T47D (cell line): ENCODE measurements at regions not wholly inside any gene's neighbourhood (a gene's known extent, or its start where the extent isn't known, plus 50 kb on each side); places are given as distances from the start of the nearest gene placed in this dataset.

Source experiments
- DNase-seq, 2 experiments: peaks; one replicate each; pipeline versions ENCODE4 v3.0.0 to v3.0.0-alpha.2; 2011 to 2012; ENCODE audit warnings: low read depth in 1 of 2, low spot score in 1 of 2
- JUND ChIP-seq: IDR thresholded peaks from 2 replicates; pipeline ENCODE4 v1.6.1; 2012; ENCODE audit warnings: low read depth
- in situ Hi-C: cut with HindIII; loops from 2 replicates; pipeline ENCODE4 v1.10.0; 2016; ENCODE audit warnings: low sequenced_read_pairs, low pct_unique_long_range_greater_than_20kb

DNA sequence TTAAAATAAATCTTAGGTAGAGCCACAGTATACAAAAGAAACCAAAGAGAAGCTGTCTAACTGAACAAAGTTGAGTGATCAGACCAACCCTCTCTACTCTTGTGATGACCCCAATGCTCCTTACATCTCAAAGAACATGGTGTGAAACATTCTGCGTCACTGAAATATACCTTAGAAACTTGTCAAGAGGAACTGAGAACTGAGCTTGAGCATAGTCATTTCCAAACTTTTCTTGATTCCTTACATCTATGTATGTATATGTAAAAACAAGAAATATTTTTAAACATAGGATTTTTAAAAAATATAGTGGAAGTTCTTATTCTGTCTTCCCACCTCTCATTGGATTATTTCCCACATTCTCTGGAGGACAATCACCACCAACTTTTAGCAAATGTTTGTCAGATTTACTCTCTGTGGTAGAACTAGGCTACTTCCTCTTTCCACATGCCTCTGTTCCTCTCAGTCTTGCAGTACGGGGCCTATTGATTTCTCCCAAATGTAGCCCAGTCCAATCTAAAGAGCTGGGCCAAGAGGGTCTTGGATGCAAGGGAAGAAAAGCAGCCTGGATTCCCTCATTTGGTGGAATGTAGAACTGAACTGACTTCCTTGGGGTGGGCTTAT is 98.2 kb upstream of the HHIP start:
- in situ Hi-C loops, result no loop called here
- TF ChIP-seq JUND, result no peak
- no peak for DNase-seq

DNA sequence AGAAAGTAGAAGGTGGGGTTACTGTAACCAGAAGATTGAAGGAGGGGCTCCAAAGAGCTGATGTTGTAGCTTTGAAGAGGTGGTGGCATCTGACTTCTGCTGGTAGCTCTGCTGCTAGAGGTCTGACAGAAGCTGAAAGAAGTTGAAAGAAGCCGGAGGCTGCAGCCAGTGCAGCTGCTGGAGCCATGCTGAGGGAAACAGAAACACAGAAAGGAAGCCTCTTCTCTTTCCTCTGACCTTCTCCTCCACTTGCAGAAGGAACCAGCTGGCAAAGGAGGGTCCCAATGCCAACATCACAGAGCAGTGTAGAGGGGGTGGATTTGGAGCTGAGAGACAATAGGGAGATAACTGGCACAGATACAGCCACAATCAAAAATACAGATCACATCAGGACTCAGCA is 89.3 kb upstream of the HHIP start:
- in situ Hi-C loops, result no loop called here
- DNase-seq, result no peak

DNA sequence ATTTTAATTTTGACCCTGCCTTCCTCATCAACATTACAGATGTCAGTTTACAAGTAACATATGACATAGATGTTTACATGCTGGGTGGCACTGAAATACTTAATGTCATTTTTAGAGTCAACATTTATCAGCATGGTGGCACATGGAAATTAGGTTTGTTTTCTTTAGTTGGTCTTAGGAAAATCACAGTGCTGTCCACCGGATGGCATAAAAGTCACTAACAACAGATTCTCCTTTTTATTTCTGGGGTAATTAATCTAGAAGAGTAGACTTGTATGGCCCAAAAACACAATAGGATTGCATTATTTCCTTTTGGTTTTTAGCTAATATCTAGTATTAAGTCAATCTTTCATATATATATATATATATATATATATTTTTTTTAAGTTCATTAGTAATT is 88.6 kb upstream of the HHIP start:
- in situ Hi-C loops, result no loop called here
- TF ChIP-seq JUND, result no peak
- DNase-seq, result peak in 1 of 2 experiments; percentile 23

More for the DNA sequence above, 89.3 kb upstream of the HHIP start:
- TF ChIP-seq JUND, result no peak

DNA sequence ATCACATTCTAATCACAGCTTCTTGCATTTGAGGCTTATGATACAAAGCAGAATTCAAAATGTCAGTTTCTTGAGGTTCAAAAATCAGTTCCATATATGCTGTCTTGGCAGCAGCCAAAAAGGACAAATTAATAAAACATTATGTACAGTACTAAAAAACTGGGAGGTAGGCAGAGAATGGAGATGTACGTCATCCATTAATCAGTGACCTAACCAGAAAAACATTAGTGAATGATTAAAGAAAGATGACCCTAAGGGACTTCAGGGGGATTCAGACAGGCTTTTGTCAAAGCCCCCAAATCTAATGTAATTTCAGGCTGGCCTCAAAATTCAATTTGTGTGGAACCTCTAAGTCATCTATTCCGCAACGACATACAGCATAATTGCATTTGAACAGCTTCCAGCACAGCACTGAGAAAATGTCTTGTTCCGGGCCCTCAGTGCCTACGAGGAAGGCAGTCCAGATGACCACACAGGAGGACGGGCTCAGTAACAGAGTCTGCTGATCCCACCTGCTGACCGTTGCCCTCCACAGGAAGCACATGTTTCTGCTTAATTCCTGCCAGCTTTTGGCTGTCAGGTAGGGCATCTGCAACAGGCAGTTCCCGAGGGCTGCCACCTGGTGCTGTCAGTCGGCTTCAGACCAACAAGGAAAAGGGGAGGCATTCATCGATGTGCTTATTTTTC is 83.8 kb upstream of the HHIP start:
- TF ChIP-seq JUND, result no peak
- in situ Hi-C loops, result no loop called here
- peak in 1 of 2 experiments; percentile 27 for DNase-seq

DNA sequence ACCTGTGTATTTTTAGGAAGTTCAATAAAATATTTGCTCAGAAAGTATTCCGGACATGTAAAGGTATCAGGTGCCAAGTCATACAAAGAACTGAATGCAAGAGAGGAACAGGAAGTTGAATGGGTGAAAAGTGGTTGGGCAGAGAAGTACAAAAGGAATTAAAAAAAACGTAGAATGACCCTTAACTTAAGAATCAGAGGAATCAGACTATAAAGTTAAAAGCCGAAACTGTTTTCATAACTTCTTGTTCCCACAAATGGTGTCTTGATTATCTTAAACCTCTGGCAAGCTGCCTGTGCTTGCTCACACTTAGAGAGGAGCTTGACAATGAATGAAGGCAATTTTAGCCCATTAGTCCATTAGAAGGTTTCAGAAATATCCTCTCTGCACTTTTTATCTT is 81.6 kb upstream of the HHIP start:
- peak in 1 of 2 experiments; percentile 5 for DNase-seq
- no peak for TF ChIP-seq JUND
- in situ Hi-C loops, result no loop called here

DNA sequence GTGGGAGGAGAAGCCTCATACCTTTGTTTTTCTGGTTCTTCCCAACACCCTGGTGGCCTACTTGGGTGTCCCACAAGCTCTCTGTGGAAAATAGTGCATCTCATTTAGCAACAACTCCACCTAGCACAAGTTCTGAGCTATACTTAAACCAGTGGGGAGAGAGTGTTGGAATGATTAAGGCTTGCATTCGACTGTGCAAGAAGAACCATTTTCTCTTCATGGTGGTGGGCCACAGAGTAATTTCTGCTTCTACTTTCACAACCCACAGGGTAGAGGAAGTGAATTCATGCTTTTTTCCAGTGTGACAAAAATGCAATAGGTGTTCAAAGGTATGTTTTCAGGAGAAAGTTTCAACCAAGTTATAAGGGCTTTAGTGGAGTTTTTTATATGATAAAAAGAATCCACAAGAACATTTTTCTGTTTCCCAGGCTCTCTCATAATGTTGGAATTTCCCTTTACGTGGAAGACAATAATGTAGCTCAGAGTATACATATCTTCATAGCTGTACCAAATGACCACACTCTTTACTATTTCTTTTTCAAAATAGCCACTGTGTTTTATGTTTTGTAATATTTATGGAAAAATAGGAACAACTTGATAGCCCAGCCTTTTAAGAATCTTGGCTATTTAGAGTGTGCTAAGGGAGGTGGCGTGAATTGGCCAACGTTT is 80.3 kb upstream of the HHIP start:
- no peak for TF ChIP-seq JUND
- in situ Hi-C loops, result no loop called here
- no peak for DNase-seq

DNA sequence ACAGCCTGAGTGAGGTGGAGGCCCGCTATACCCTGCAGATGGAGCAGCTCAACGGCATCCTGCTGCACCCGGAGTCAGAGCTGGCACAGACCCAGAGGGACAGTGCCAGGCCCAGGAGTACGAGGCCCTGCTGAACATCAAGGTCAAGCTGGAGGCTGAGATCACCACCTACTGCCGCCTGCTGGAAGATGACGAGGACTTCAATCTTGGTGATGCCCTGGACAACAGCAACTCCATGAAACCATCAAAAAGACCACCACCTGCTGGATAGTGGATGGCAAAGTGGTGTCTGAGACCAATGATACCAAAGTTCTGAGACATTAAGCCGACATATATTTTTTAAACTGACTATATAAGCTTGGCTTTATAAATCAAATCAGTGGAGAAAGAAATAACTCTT is 73.3 kb upstream of the HHIP start:
- DNase-seq, result no peak
- in situ Hi-C loops, result no loop called here
- TF ChIP-seq JUND, result no peak

DNA sequence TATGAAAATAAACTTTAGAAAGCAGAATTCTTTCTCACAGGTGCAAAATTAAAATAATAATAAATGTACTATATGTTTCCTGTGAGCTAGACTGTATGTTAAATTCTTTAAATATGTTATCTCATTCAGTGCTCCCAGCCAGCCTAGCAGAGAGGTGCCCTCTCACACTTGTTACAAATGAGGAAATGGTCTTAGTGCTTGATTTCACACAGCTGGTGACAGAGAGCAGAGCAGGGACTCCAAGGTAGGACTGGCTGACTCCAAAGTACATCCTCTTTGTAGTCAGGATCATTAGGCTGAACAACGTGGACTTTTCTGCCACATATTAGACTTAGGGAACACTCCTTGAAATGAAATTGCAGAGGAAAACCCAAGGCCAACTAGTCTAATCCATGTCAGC is 72.0 kb upstream of the HHIP start:
- in situ Hi-C loops, result no loop called here

DNA sequence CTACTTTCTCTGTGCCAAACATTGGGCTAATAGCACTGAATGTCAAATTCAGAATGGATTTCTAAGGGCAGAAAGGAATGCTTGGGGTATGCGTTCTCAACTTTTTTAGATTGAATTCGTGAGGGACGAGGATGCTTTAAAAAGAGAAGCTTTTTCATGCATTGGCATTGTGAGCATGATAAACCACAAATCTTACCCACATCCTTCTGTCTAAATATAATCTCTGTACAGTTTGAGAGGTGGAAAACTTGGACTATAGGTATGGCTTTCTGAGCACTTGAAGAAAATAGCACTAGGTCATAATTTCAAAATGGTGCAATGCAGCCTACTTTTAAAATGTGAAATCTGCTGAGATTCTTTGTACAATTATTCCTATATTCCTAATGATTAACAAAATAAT is 71.4 kb upstream of the HHIP start:
- DNase-seq, result no peak
- TF ChIP-seq JUND, result no peak
- in situ Hi-C loops, result no loop called here

More for the DNA sequence above, 72.0 kb upstream of the HHIP start:
- TF ChIP-seq JUND, result no peak
- DNase-seq, result no peak

DNA sequence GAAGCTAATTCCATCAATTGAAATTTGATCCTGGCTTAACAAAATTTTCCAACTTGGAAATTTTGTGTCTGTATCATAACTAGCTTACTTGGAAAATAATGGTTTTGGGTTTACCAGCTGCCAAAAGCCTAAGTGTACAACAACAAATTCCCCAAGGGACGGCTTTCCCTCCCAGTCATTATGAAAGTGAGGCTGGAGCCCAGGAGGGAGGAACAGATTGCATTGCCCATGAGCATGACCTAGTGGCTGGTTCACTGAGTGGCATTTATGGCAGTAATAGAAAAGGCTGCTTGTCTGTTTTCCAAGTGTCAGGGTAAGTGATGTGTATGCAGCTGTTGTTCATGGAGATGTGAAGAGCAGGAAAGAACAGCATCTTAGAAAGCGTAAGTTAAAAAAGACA is 70.8 kb upstream of the HHIP start:
- in situ Hi-C loops, result no loop called here
- DNase-seq, result peak in 1 of 2 experiments; percentile 55
- no peak for TF ChIP-seq JUND

DNA sequence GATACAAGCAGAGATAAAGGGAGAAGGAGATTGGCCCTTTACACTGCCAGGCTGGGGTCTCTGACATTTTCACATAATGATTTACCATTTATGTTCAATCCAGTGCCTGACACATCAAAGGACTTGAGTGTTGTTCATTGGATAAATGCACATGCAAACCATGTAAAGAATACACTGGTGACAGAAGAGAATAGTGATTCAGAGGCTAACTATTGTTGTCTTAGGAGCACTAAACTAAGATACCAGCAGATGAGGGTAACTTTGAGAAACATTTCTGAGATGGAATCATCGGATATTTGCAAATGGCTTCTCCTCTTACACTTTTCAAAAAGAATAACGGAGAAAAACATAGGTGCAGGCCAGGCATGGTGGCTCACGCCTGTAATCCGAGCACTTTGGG is 67.3 kb upstream of the HHIP start:
- DNase-seq, result no peak
- in situ Hi-C loops, result no loop called here
- TF ChIP-seq JUND, result no peak

DNA sequence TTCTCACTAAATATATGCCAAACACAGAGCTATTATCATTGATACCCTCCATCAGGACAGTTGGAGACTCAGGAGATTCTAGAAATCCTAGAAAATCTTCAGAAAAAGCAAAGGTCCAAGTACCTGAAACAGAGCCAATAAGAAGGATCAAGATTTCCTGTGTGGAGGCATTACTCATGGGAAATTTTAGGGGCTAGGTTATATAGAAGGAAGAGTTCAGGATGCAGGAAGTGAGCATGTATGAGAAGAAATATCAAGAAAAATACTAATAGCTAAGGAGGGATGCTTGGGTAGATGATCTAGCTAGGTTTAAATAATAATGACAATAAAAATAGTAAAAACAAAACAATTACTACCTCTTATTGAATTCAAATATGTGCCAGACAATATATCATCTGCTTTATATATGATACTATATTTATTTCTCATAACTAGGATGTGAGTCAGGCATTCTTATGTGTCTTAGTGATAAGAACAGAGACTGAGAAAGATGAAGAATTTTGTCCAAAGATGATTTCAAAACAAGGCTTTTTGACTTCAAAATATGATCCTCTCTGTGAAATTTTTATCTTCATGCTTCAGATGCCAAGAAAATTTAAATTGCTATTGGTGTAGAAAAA is 66.4 kb upstream of the HHIP start:
- no peak for DNase-seq
- in situ Hi-C loops, result no loop called here
- no peak for TF ChIP-seq JUND

DNA sequence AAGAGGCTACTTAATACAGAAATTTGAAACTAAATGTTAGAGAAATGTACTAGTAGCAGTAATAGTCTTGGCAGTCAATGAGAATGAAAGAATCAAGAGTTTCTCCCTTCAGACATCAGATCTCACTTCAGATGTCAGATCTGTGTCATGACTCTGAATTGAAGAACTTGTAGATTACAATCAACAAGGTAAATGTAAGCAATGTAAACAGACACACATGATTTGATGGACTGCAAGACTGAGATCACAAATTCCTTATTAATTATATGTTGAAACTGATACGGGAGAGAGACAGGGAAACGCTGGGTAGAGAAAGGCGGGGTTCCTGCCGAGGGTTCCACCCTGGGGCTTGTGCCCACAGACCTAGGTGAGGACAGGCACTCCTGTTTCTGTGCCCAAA is 65.5 kb upstream of the HHIP start:
- no peak for DNase-seq
- no peak for TF ChIP-seq JUND
- in situ Hi-C loops, result no loop called here
